NB4 (cell line): ENCODE measurements at regions not wholly inside any gene's neighbourhood (a gene's known extent, or its start where the extent isn't known, plus 50 kb on each side); places are given as distances from the start of the nearest gene placed in this dataset.

Source experiments
- MYC ChIP-seq: IDR thresholded peaks from 2 replicates; pipeline ENCODE4 v1.6.1; 2011; ENCODE audit warnings: low read depth, low read length
- POLR2A ChIP-seq: IDR thresholded peaks from 2 replicates; pipeline ENCODE4 v1.6.1; 2011; ENCODE audit warnings: mild to moderate bottlenecking; ENCODE audit not compliant: insufficient read length; ENCODE audit errors: extremely low read depth
- TF ChIP-seq, protein P1 (sequence below): IDR thresholded peaks from one replicate; pipeline ENCODE4 v1.5.1; 2012; ENCODE audit warnings: low read depth, low read length

DNA sequence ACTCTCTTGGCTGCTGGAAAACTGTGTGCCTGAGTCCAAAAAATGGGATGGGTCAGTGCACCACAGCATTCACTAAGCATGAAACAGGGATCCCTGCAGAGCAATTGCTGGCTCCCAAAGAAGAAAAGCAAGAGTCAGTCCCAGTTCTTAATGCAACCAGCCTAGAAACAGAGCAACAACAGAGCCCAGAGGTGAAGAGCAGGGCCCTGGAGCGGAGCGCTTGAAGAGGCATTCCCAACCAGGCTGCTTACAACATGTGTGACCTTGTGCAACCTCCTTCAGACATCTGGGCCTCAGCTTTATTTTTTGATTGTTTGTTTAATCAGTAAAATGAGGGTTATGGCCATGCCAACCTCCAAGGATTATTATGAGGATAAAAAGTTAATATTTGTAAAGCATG is 543.7 kb upstream of the COBL start:
- TF ChIP-seq, protein P1, sequence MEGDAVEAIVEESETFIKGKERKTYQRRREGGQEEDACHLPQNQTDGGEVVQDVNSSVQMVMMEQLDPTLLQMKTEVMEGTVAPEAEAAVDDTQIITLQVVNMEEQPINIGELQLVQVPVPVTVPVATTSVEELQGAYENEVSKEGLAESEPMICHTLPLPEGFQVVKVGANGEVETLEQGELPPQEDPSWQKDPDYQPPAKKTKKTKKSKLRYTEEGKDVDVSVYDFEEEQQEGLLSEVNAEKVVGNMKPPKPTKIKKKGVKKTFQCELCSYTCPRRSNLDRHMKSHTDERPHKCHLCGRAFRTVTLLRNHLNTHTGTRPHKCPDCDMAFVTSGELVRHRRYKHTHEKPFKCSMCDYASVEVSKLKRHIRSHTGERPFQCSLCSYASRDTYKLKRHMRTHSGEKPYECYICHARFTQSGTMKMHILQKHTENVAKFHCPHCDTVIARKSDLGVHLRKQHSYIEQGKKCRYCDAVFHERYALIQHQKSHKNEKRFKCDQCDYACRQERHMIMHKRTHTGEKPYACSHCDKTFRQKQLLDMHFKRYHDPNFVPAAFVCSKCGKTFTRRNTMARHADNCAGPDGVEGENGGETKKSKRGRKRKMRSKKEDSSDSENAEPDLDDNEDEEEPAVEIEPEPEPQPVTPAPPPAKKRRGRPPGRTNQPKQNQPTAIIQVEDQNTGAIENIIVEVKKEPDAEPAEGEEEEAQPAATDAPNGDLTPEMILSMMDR: no peak
- TF ChIP-seq POLR2A (no peak), MYC (no peak)
